Keratinocyte (primary cell): ENCODE measurements at regions not wholly inside any gene's neighbourhood (a gene's known extent, or its start where the extent isn't known, plus 50 kb on each side); places are given as distances from the start of the nearest gene placed in this dataset.

Experiments
- DNase-seq: peaks from one replicate; pipeline ENCODE4 v3.0.0-alpha.2; 2011; ENCODE audit warnings: low read depth, missing footprints, low spot score
- FAIRE-seq: peaks from 2 replicates; lab custom pipeline; 2011; peaks lifted over from hg19 to GRCh38; lab: Jason Lieb, UNC
- H2AFZ ChIP-seq: 2 replicates; pipeline ENCODE4 v1.6.0; 2012; ENCODE audit warnings: low read length, control low read depth, inconsistent platforms; ENCODE audit not compliant: control insufficient read depth
- H3K27ac ChIP-seq: 2 replicates; pipeline ENCODE4 v1.5.1; 2011; ENCODE audit warnings: low read length; ENCODE audit not compliant: control insufficient read depth, insufficient read depth
- H3K27me3 ChIP-seq: 3 replicates; pipeline ENCODE4 v1.6.0; 2011; ENCODE audit warnings: low read length; ENCODE audit not compliant: control insufficient read depth, insufficient read depth; ENCODE audit errors: extremely low read depth
- H3K36me3 ChIP-seq, 2 experiments: 2 replicates in 1 of 2; 3 replicates in 1 of 2; pipeline ENCODE4 v1.5.1; 2011; ENCODE audit warnings: low read length in 2 of 2, mild to moderate bottlenecking in 1 of 2; ENCODE audit not compliant: control insufficient read depth in 2 of 2, insufficient read depth in 2 of 2; ENCODE audit errors: extremely low read depth in 1 of 2
- H3K4me1 ChIP-seq: 3 replicates; pipeline ENCODE4 v1.5.1; 2011; ENCODE audit warnings: low read length; ENCODE audit not compliant: control insufficient read depth, insufficient read depth; ENCODE audit errors: extremely low read depth
- H3K4me2 ChIP-seq: 3 replicates; pipeline ENCODE4 v1.6.0; 2011; ENCODE audit warnings: low read depth, low read length; ENCODE audit not compliant: control insufficient read depth, insufficient read depth; ENCODE audit errors: extremely low read depth
- H3K4me3 ChIP-seq, 3 experiments: fragments of 200-600 bp in 1 of 3; sonication (generic) in 1 of 3; 2 replicates in 2 of 3; 3 replicates in 1 of 3; pipeline ENCODE4 v1.5.1; 2011 to 2016; ENCODE audit warnings: low read length in 3 of 3, mild to moderate bottlenecking in 3 of 3, control low read depth in 2 of 3, inconsistent platforms in 1 of 3, low read depth in 1 of 3, mixed read lengths in 1 of 3, mixed run types in 1 of 3, moderate library complexity in 1 of 3; ENCODE audit not compliant: control insufficient read depth in 2 of 3, insufficient read depth in 2 of 3; ENCODE audit errors: extremely low read depth in 1 of 3
- H3K79me2 ChIP-seq: 2 replicates; pipeline ENCODE4 v1.6.0; 2012; ENCODE audit warnings: low read length; ENCODE audit not compliant: control insufficient read depth, insufficient read depth
- H3K9ac ChIP-seq: 3 replicates; pipeline ENCODE4 v1.6.0; 2011; ENCODE audit warnings: low read length; ENCODE audit not compliant: control insufficient read depth, insufficient read depth; ENCODE audit errors: extremely low read depth
- H3K9me1 ChIP-seq: 3 replicates; pipeline ENCODE4 v1.6.0; 2011; ENCODE audit warnings: low read length; ENCODE audit not compliant: control insufficient read depth, insufficient read depth; ENCODE audit errors: extremely low read depth
- H3K9me3 ChIP-seq: 2 replicates; pipeline ENCODE4 v1.5.1; 2012; ENCODE audit warnings: low read depth, low read length; ENCODE audit not compliant: control insufficient read depth
- H4K20me1 ChIP-seq: 3 replicates; pipeline ENCODE4 v1.6.0; 2011; ENCODE audit warnings: low read length; ENCODE audit not compliant: control insufficient read depth, insufficient read depth; ENCODE audit errors: extremely low read depth
- EZH2 ChIP-seq: IDR thresholded peaks from one replicate; pipeline ENCODE4 v1.6.1; 2012; ENCODE audit warnings: inconsistent platforms, mild to moderate bottlenecking, low read length, moderate library complexity
- dilution Hi-C: fragments of 300-500 bp; cut with MboI; formaldehyde crosslinking; loops from one replicate; pipeline ENCODE4 v1.7.0; 2020; ENCODE audit warnings: low sequenced_read_pairs; ENCODE audit not compliant: extremely low pct_ligation_motif_present
- TF ChIP-seq, protein P1 (sequence below), 3 experiments: IDR thresholded peaks in 1 of 3; conservative IDR thresholded peaks in 1 of 3; optimal IDR thresholded peaks in 1 of 3; 2 replicates in 2 of 3; 3 replicates in 1 of 3; pipeline versions ENCODE3 to v1.5.1; 2011; ENCODE audit warnings: low read length in 3 of 3, mild to moderate bottlenecking in 3 of 3, moderate library complexity in 2 of 3, control low read depth in 1 of 3, inconsistent platforms in 1 of 3; ENCODE audit not compliant: insufficient read depth in 2 of 3; ENCODE audit errors: extremely low read depth in 1 of 3

DNA sequence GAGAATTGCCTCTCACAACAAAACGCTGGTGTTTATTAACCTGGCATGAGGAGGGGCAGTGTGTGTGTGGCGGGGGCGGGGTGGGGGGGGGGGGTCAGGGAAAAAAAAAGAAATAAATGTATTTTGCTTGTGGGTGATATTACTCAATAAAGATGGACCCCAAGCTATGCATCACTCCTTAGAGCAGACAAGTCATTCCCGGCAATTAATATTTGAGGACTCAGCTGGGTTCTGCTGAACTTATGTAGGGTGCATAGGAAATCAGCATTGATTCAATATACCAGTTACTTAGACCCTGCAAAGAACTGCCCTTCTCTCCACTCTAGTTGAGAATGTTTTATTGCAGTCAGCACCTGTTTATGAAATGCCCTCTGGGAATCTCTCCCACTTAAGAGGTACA lies 206.2 kb upstream of the MAF start:
- no peaks in the 10 kb centered on the region for H3K9me3 ChIP-seq
- no peaks in the 10 kb centered on the region for H3K36me3 ChIP-seq
- DNase-seq (no peak), FAIRE-seq (no peak)
- no peak overlapping the region for H2AFZ ChIP-seq
- dilution Hi-C loops: no loop called here
- H4K20me1 ChIP-seq: no peaks in the 10 kb centered on the region
- no peak overlapping the region for H3K4me2 ChIP-seq
- H3K4me1 ChIP-seq: peaks cover 30% of the 10 kb centered on the region
- no peak overlapping the region for H3K27ac ChIP-seq
- H3K9me1 ChIP-seq: no peaks in the 10 kb centered on the region
- no peaks in the 10 kb centered on the region for H3K27me3 ChIP-seq
- no peak overlapping the region for H3K4me3 ChIP-seq
- no peaks in the 10 kb centered on the region for H3K79me2 ChIP-seq
- no peak overlapping the region for H3K9ac ChIP-seq
- TF ChIP-seq, protein P1, sequence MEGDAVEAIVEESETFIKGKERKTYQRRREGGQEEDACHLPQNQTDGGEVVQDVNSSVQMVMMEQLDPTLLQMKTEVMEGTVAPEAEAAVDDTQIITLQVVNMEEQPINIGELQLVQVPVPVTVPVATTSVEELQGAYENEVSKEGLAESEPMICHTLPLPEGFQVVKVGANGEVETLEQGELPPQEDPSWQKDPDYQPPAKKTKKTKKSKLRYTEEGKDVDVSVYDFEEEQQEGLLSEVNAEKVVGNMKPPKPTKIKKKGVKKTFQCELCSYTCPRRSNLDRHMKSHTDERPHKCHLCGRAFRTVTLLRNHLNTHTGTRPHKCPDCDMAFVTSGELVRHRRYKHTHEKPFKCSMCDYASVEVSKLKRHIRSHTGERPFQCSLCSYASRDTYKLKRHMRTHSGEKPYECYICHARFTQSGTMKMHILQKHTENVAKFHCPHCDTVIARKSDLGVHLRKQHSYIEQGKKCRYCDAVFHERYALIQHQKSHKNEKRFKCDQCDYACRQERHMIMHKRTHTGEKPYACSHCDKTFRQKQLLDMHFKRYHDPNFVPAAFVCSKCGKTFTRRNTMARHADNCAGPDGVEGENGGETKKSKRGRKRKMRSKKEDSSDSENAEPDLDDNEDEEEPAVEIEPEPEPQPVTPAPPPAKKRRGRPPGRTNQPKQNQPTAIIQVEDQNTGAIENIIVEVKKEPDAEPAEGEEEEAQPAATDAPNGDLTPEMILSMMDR (optimal IDR thresholded peaks at IDR 0.05 in 1 of 3, IDR thresholded peaks at IDR 0.05 in 1 of 3, conservative IDR thresholded peaks at IDR 0.05 in 1 of 3; ENCODE audit: extremely low read depth in 1 of 3, insufficient read depth in 2 of 3, low read length in 3 of 3): no peak
- no peak for TF ChIP-seq EZH2

DNA sequence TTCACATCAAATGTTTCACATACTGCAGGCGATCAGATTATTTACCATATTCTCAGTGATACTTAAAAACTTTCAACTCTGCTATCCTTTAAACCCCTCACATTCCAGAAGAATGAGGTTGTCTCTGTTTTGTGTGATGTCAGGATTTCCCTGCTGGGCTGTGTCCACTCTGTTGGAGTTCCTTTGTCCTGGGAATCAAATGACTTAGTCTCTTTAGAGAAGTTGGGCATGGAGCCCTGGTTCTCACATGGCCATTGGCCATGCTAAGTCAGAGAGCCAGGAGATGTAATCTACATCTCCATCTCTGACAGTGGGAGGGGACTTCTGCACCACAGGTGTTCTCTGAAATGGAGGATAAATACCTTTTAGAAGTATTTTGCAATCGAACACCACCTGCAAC lies 205.1 kb upstream of the MAF start:
- H3K9me1 ChIP-seq: no peaks in the 10 kb centered on the region
- H3K36me3 ChIP-seq: no peaks in the 10 kb centered on the region
- H3K27me3 ChIP-seq: no peaks in the 10 kb centered on the region
- H3K27ac ChIP-seq: no peak overlapping the region
- H3K79me2 ChIP-seq: no peaks in the 10 kb centered on the region
- no peak overlapping the region for H3K9ac ChIP-seq
- H2AFZ ChIP-seq: no peak overlapping the region
- FAIRE-seq (no peak), DNase-seq (no peak)
- H4K20me1 ChIP-seq: no peaks in the 10 kb centered on the region
- H3K4me2 ChIP-seq: no peak overlapping the region
- peaks cover 19% of the 10 kb centered on the region for H3K4me1 ChIP-seq
- H3K4me3 ChIP-seq: no peak overlapping the region
- TF ChIP-seq, protein P1 (optimal IDR thresholded peaks at IDR 0.05 in 1 of 3, IDR thresholded peaks at IDR 0.05 in 1 of 3, conservative IDR thresholded peaks at IDR 0.05 in 1 of 3; ENCODE audit: extremely low read depth in 1 of 3, insufficient read depth in 2 of 3, low read length in 3 of 3): no peak
- no peak for TF ChIP-seq EZH2
- peaks cover 4% of the 10 kb centered on the region for H3K9me3 ChIP-seq
- dilution Hi-C loops: no loop called here
